Body of pancreas (tissue), 4 donors: ENCODE measurements at regions not wholly inside any gene's neighbourhood (a gene's known extent, or its start where the extent isn't known, plus 50 kb on each side); places are given as distances from the start of the nearest gene placed in this dataset.

Experiments
- ATAC-seq: fragments of 150-250 bp; one replicate; pipeline ENCODE4 v1.9.1; 2016
- DNase-seq, 4 donors: peaks; one replicate each; pipeline ENCODE4 v3.0.0-alpha.2; 2019
- H3K27ac ChIP-seq, 4 donors: fragments of 200-600 bp; sonication (generic); 1 replicate in 3 of 4; 2 replicates in 1 of 4; pipeline versions ENCODE4 v1.5.1 to v1.6.1; 2016 to 2019; ENCODE audit warnings: mild to moderate bottlenecking in 1 of 4, mixed read lengths in 1 of 4, moderate library complexity in 1 of 4
- H3K27me3 ChIP-seq, 2 donors: fragments of 200-600 bp; sonication (generic); one replicate each; pipeline ENCODE4 v1.6.0; 2016; ENCODE audit warnings: mild to moderate bottlenecking in 1 of 2
- H3K36me3 ChIP-seq, 2 donors: fragments of 200-600 bp; sonication (generic); replicated peaks in 1 of 2; 2 replicates each; pipeline ENCODE4 v1.5.1; 2016; ENCODE audit warnings: low read depth in 2 of 2; ENCODE audit not compliant: insufficient read depth in 1 of 2
- H3K4me1 ChIP-seq: fragments of 200-600 bp; sonication (generic); one replicate; pipeline ENCODE4 v1.6.0; 2016
- H3K4me3 ChIP-seq, 2 donors: fragments of 200-600 bp; sonication (generic); 1 replicate in 1 of 2; 2 replicates in 1 of 2; pipeline ENCODE4 v1.5.1; 2016 to 2019
- H3K9me3 ChIP-seq, 3 donors: fragments of 200-600 bp; sonication (generic); 1 replicate in 2 of 3; 2 replicates in 1 of 3; pipeline ENCODE4 v1.5.1; 2016
- CTCF ChIP-seq, 7 experiments: fragments of 450-650 bp in 4 of 7; fragments of 200-600 bp in 3 of 7; sonication (generic) in 3 of 7; IDR thresholded peaks; one replicate each; pipeline ENCODE4 v1.5.1; 2016 to 2019; ENCODE audit warnings: antibody characterized with exemption in 7 of 7
- POLR2A ChIP-seq, 3 donors: fragments of 450-650 bp; IDR thresholded peaks; one replicate each; pipeline ENCODE4 v1.6.1; 2016; ENCODE audit warnings: antibody characterized with exemption in 3 of 3, mild to moderate bottlenecking in 2 of 3
- WGBS, 2 donors: methylation state at CpG; one replicate each; pipeline ENCODE4 v1.1.5; 2017; 5-methylcytosine and 5-hydroxymethylcytosine counted together
- intact Hi-C: fragments of 100-400 bp; cut with DNase I; formaldehyde crosslinking; loops from one replicate; pipeline ENCODE4 v1.15.1; 2023

- Histone ChIP-seq H3K27me3 (no peaks in the 10 kb centered on the region), H3K4me1 (no peaks in the 10 kb centered on the region), H3K27ac (no peak overlapping the region), H3K4me3 (no peak overlapping the region), H3K36me3 (no peaks in the 10 kb centered on the region), H3K9me3 (no peaks in the 10 kb centered on the region)
- intact Hi-C loops: no loop called here
- TF ChIP-seq CTCF (IDR thresholded peaks at IDR 0.05): no peak
- no peak for TF ChIP-seq POLR2A (IDR thresholded peaks at IDR 0.05)
- 70 to 71% methylated on average over 4 of the region's 4 CpGs for WGBS, 2 donors
- no peak for DNase-seq
- ATAC-seq: no peak
These were observed 798.1 kb downstream of the DCDC2C start for GRCh38 chr2:4501525-4501924.

- ATAC-seq: no peak
- Histone ChIP-seq H3K4me3 (no peak overlapping the region), H3K27ac (no peak overlapping the region), H3K9me3 (no peaks in the 10 kb centered on the region), H3K27me3 (no peaks in the 10 kb centered on the region), H3K4me1 (no peaks in the 10 kb centered on the region), H3K36me3 (no peaks in the 10 kb centered on the region)
- TF ChIP-seq POLR2A (IDR thresholded peaks at IDR 0.05) (no peak), CTCF (IDR thresholded peaks at IDR 0.05) (no peak)
- intact Hi-C loops: no loop called here
- 76 to 82% methylated on average over 3 of the region's 3 CpGs for WGBS, 2 donors
- no peak for DNase-seq
These were observed 799.0 kb downstream of the DCDC2C start for GRCh38 chr2:4502230-4502843.

GRCh38 chr2:4507661-4508060 is 804.3 kb downstream of the DCDC2C start:
- H3K27me3 ChIP-seq: no peaks in the 10 kb centered on the region
- H3K9me3 ChIP-seq: no peaks in the 10 kb centered on the region
- no peak overlapping the region for H3K27ac ChIP-seq
- TF ChIP-seq CTCF (IDR thresholded peaks at IDR 0.05): no peak
- no peak for TF ChIP-seq POLR2A (IDR thresholded peaks at IDR 0.05)
- no peak overlapping the region for H3K4me3 ChIP-seq
- 61 to 68% methylated on average over 4 of the region's 4 CpGs for WGBS, 2 donors
- intact Hi-C loops: no loop called here
- H3K4me1 ChIP-seq: no peaks in the 10 kb centered on the region
- H3K36me3 ChIP-seq: no peaks in the 10 kb centered on the region
- DNase-seq (no peak), ATAC-seq (no peak)

- DNase-seq: no peak
- ATAC-seq: no peak
- Histone ChIP-seq H3K27ac (no peak overlapping the region), H3K27me3 (no peaks in the 10 kb centered on the region), H3K36me3 (no peaks in the 10 kb centered on the region), H3K9me3 (no peaks in the 10 kb centered on the region), H3K4me3 (no peak overlapping the region), H3K4me1 (no peaks in the 10 kb centered on the region)
- no peak for TF ChIP-seq CTCF (IDR thresholded peaks at IDR 0.05)
- no peak for TF ChIP-seq POLR2A (IDR thresholded peaks at IDR 0.05)
- WGBS, 2 donors: 52 to 54% methylated on average over 11 of the region's 11 CpGs
- intact Hi-C loops: no loop called here
These were observed 812.7 kb downstream of the DCDC2C start for GRCh38 chr2:4515871-4516761.
